ENCODE measurements at regions not wholly inside any gene's neighbourhood (a gene's known extent, or its start where the extent isn't known, plus 50 kb on each side); places are given as distances from the start of the nearest gene placed in this dataset.
"Not testable (repeated sequence)": the region's sequence is repeated elsewhere in the genome, so short reads cannot be mapped to it uniquely, and the experiment has no call there.

- Histone ChIP-seq H3K4me1 (no peaks in the 10 kb centered on the region), H3K36me3 (no peaks in the 10 kb centered on the region), H3K27me3 (peaks cover 0 to 6% (median 0%) of the 10 kb centered on the region in 7 donors), H3K4me3 (no peak overlapping the region), H3K9me3 (peaks cover 0 to 19% (median 0%) of the 10 kb centered on the region in 11 donors), H3K27ac (no peak overlapping the region)
- no peak for DNase-seq
- ATAC-seq = no peak
- no peak for TF ChIP-seq CTCF (IDR thresholded peaks at IDR 0.05)
- 80 to 84% methylated on average over 7 of the region's 7 CpGs for WGBS, 2 donors
- intact Hi-C loops (cut with DNase I) = no loop called here
These were observed 96.7 kb upstream of the RUFY1 start for GRCh38 chr5:179453616-179454015.

GRCh38 chr5:179452356-179453230 lies 97.8 kb upstream of the RUFY1 start:
- Histone ChIP-seq H3K4me1 (no peaks in the 10 kb centered on the region), H3K27me3 (peaks cover 0 to 6% (median 0%) of the 10 kb centered on the region in 7 donors), H3K4me3 (no peak overlapping the region), H3K36me3 (no peaks in the 10 kb centered on the region), H3K9me3 (peaks cover 0 to 19% (median 0%) of the 10 kb centered on the region in 11 donors), H3K27ac (no peak overlapping the region)
- ATAC-seq (no peak), DNase-seq (no peak)
- 87 to 90% methylated on average over 20 of the region's 20 CpGs for WGBS, 2 donors
- intact Hi-C loops (cut with DNase I) = no loop called here
- TF ChIP-seq CTCF (IDR thresholded peaks at IDR 0.05) = no peak

GRCh38 chr5:179451828-179452196 lies 98.5 kb upstream of the RUFY1 start:
- 66 to 80% methylated on average over 4 of the region's 4 CpGs for WGBS, 2 donors
- TF ChIP-seq CTCF (IDR thresholded peaks at IDR 0.05) = no peak
- DNase-seq = no peak
- H3K4me1 ChIP-seq = no peaks in the 10 kb centered on the region
- no peaks in the 10 kb centered on the region for H3K36me3 ChIP-seq
- H3K9me3 ChIP-seq = peaks cover 0 to 19% (median 0%) of the 10 kb centered on the region in 11 donors
- H3K4me3 ChIP-seq = no peak overlapping the region
- no peak for ATAC-seq
- H3K27ac ChIP-seq = no peak overlapping the region
- intact Hi-C loops (cut with DNase I) = no loop called here
- H3K27me3 ChIP-seq = peaks cover 0 to 6% (median 0%) of the 10 kb centered on the region in 7 donors

- Histone ChIP-seq H3K27ac (no peak overlapping the region), H3K9me3 (peaks cover 0 to 14% (median 0%) of the 10 kb centered on the region in 11 donors), H3K4me1 (no peaks in the 10 kb centered on the region), H3K4me3 (no peak overlapping the region), H3K27me3 (peaks cover 0 to 6% (median 0%) of the 10 kb centered on the region in 7 donors), H3K36me3 (no peaks in the 10 kb centered on the region)
- ATAC-seq (no peak), DNase-seq (no peak)
- intact Hi-C loops (cut with DNase I) = no loop called here
- 86 to 92% methylated on average over 15 of the region's 15 CpGs for WGBS, 2 donors
- TF ChIP-seq CTCF (IDR thresholded peaks at IDR 0.05) = no peak
These were observed 99.1 kb upstream of the RUFY1 start for GRCh38 chr5:179451114-179451827.

- not testable (repeated sequence) for H3K36me3 ChIP-seq
- 60 to 84% methylated on average over 3 to 4 of the region's 4 CpGs for WGBS, 2 donors
These were observed 100.4 kb upstream of the RUFY1 start for GRCh38 chr5:179449950-179450349.

GRCh38 chr5:179448282-179448681 lies 102.1 kb upstream of the RUFY1 start:
- H3K4me1 ChIP-seq; H3K27ac ChIP-seq; ATAC-seq; H3K36me3 ChIP-seq; DNase-seq; intact Hi-C loops (cut with DNase I); H3K9me3 ChIP-seq; H3K4me3 ChIP-seq; H3K27me3 ChIP-seq: not testable (repeated sequence)
- WGBS, 2 donors = no CpG with 5 or more reads among the region's 11 CpGs

More at GRCh38 chr5:179449950-179450349, 100.4 kb upstream of the RUFY1 start:
- intact Hi-C loops (cut with DNase I); H3K4me3 ChIP-seq; H3K4me1 ChIP-seq; H3K9me3 ChIP-seq; H3K27me3 ChIP-seq; H3K27ac ChIP-seq; DNase-seq; ATAC-seq: not testable (repeated sequence)

GRCh38 chr5:179442289-179442688 lies 97.0 kb upstream of the ADAMTS2 start:
- intact Hi-C loops (cut with DNase I); DNase-seq; H3K36me3 ChIP-seq; H3K27ac ChIP-seq; H3K4me3 ChIP-seq; H3K9me3 ChIP-seq; ATAC-seq: not testable (repeated sequence)
- WGBS, 2 donors = 95 to 97% methylated on average over 3 of the region's 3 CpGs
- Histone ChIP-seq H3K4me1 (peaks cover 0 to 11% (median 0%) of the 10 kb centered on the region in 9 donors), H3K27me3 (peaks cover 5 to 34% (median 27%) of the 10 kb centered on the region in 7 donors)
